DMS 273 (cell line): ENCODE measurements at regions not wholly inside any gene's neighbourhood (a gene's known extent, or its start where the extent isn't known, plus 50 kb on each side); places are given as distances from the start of the nearest gene placed in this dataset.

Experiments used
- DNase-seq: peaks from one replicate; lab custom pipeline; 2025; ENCODE audit not compliant: unreplicated experiment; lab: John Stamatoyannopoulos, UW

- DNase-seq, result no peak
Measured at GRCh38 chr19:31402529-31403316, 53.5 kb upstream of the TSHZ3 start.

GRCh38 chr19:31406106-31406505, 56.9 kb upstream of the TSHZ3 start:
- DNase-seq, result no peak

GRCh38 chr19:31408460-31409124, 59.4 kb upstream of the TSHZ3 start:
- no peak for DNase-seq

GRCh38 chr19:31413353-31413752, 64.1 kb upstream of the TSHZ3 start:
- DNase-seq, result no peak

- DNase-seq, result no peak
Measured at GRCh38 chr19:31415322-31415721, 66.1 kb upstream of the TSHZ3 start.

GRCh38 chr19:31416548-31416947, 67.3 kb upstream of the TSHZ3 start:
- DNase-seq, result no peak

GRCh38 chr19:31418055-31418454, 68.8 kb upstream of the TSHZ3 start:
- no peak for DNase-seq

GRCh38 chr19:31418692-31419430, 69.6 kb upstream of the TSHZ3 start:
- no peak for DNase-seq

- no peak for DNase-seq
Measured at GRCh38 chr19:31419871-31420445, 70.7 kb upstream of the TSHZ3 start.

GRCh38 chr19:31421082-31421481, 71.8 kb upstream of the TSHZ3 start:
- DNase-seq, result no peak

GRCh38 chr19:31421856-31422255, 72.6 kb upstream of the TSHZ3 start:
- DNase-seq, result no peak

GRCh38 chr19:31423896-31424295, 74.7 kb upstream of the TSHZ3 start:
- DNase-seq, result no peak

- DNase-seq, result no peak
Measured at GRCh38 chr19:31424861-31425620, 75.8 kb upstream of the TSHZ3 start.

- DNase-seq, result no peak
Measured at GRCh38 chr19:31427857-31428256, 78.6 kb upstream of the TSHZ3 start.

- no peak for DNase-seq
Measured at GRCh38 chr19:31430381-31430780, 81.1 kb upstream of the TSHZ3 start.

GRCh38 chr19:31432201-31432810, 83.1 kb upstream of the TSHZ3 start:
- DNase-seq, result no peak

- no peak for DNase-seq
Measured at GRCh38 chr19:31436121-31436776, 87.0 kb upstream of the TSHZ3 start.

- DNase-seq, result no peak
Measured at GRCh38 chr19:31438401-31439269, 89.4 kb upstream of the TSHZ3 start.

GRCh38 chr19:31439270-31439573, 90.0 kb upstream of the TSHZ3 start:
- no peak for DNase-seq
